ENCODE measurements at regions not wholly inside any gene's neighbourhood (a gene's known extent, or its start where the extent isn't known, plus 50 kb on each side); places are given as distances from the start of the nearest gene placed in this dataset.

- no peak for TF ChIP-seq ZBTB33 (IDR thresholded peaks at IDR 0.05; ENCODE audit: extremely low read depth, insufficient replicate concordance, low read length)
- TF ChIP-seq TCF7L2 (IDR thresholded peaks at IDR 0.05; ENCODE audit: borderline replicate concordance, extremely low read depth, insufficient read depth, insufficient read length), result no peak
- TF ChIP-seq EZH2 (IDR thresholded peaks at IDR 0.05), result no peak
- no peak for TF ChIP-seq CTCF (IDR thresholded peaks at IDR 0.05 in 2 of 3, conservative IDR thresholded peaks at IDR 0.05 in 1 of 3; ENCODE audit: borderline replicate concordance in 1 of 3, insufficient read depth in 1 of 3, low read depth in 2 of 3, low read length in 2 of 3)
- no peak for TF ChIP-seq POLR2AphosphoS5 (IDR thresholded peaks at IDR 0.05; ENCODE audit: low read depth, low read length)
- TF ChIP-seq EZH2phosphoT487 (IDR thresholded peaks at IDR 0.05; ENCODE audit: borderline replicate concordance), result no peak
- TF ChIP-seq POLR2A (IDR thresholded peaks at IDR 0.05; ENCODE audit: borderline replicate concordance, extremely low read depth, insufficient read depth, insufficient read length), result no peak
- TF ChIP-seq SP1 (IDR thresholded peaks at IDR 0.05; ENCODE audit: low read depth), result no peak
- TF ChIP-seq ELF1 (IDR thresholded peaks at IDR 0.05; ENCODE audit: borderline replicate concordance, low read depth), result no peak
- TF ChIP-seq ZNF274 (IDR thresholded peaks at IDR 0.05; ENCODE audit: low read depth, low read length), result no peak
- TF ChIP-seq MAX (IDR thresholded peaks at IDR 0.05), result no peak
- TF ChIP-seq REST (IDR thresholded peaks at IDR 0.05; ENCODE audit: low read depth), result no peak
- no peak for TF ChIP-seq ATF3 (IDR thresholded peaks at IDR 0.05)
These were observed 149.8 kb downstream of the AKR1D1 start for GRCh38 chr7:138226001-138226476.

All from HCT116 (cell line).